ENCODE measurements at regions not wholly inside any gene's neighbourhood (a gene's known extent, or its start where the extent isn't known, plus 50 kb on each side); places are given as distances from the start of the nearest gene placed in this dataset.

DNA sequence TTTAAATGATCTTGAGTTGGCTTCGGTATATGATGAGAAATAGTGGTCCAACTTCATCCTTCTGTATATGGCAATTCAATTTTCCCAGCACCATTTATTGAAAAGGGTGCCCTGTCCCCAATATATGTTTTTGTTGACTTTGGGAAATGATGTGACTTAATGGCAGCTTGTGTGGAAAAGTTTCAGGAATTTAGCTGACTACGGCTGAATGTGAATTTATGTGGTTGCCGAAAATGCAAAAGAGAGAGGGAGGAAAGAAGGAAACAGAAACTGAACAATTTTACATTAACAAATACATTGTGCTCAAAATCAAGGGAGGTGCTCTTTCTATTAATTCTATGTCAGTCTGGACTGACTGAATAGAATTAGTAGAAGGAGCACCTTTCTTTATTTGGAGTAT is 101.8 kb upstream of the CYSLTR1 start:
- TF ChIP-seq, protein P1, sequence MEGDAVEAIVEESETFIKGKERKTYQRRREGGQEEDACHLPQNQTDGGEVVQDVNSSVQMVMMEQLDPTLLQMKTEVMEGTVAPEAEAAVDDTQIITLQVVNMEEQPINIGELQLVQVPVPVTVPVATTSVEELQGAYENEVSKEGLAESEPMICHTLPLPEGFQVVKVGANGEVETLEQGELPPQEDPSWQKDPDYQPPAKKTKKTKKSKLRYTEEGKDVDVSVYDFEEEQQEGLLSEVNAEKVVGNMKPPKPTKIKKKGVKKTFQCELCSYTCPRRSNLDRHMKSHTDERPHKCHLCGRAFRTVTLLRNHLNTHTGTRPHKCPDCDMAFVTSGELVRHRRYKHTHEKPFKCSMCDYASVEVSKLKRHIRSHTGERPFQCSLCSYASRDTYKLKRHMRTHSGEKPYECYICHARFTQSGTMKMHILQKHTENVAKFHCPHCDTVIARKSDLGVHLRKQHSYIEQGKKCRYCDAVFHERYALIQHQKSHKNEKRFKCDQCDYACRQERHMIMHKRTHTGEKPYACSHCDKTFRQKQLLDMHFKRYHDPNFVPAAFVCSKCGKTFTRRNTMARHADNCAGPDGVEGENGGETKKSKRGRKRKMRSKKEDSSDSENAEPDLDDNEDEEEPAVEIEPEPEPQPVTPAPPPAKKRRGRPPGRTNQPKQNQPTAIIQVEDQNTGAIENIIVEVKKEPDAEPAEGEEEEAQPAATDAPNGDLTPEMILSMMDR (IDR thresholded peaks at IDR 0.05; ENCODE audit: low read depth, low read length, missing input control) = no peak
- TF ChIP-seq, protein P2, sequence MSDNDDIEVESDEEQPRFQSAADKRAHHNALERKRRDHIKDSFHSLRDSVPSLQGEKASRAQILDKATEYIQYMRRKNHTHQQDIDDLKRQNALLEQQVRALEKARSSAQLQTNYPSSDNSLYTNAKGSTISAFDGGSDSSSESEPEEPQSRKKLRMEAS (IDR thresholded peaks at IDR 0.05) = no peak

All from liver (tissue), 2 donors.